Stromal cell of bone marrow (primary cell): ENCODE measurements at regions not wholly inside any gene's neighbourhood (a gene's known extent, or its start where the extent isn't known, plus 50 kb on each side); places are given as distances from the start of the nearest gene placed in this dataset.

ENCODE experiments used
- DNase-seq: peaks from one replicate; pipeline ENCODE4 v3.0.0-alpha.2; 2012; ENCODE audit warnings: low read depth

- DNase-seq = no peak
Measured at GRCh38 chr1:170864876-170865538, 70.3 kb upstream of the MROH9 start.

GRCh38 chr1:170866646-170867045 is 68.7 kb upstream of the MROH9 start:
- no peak for DNase-seq

- DNase-seq = no peak
Measured at GRCh38 chr1:170871868-170872267, 63.5 kb upstream of the MROH9 start.

- no peak for DNase-seq
Measured at GRCh38 chr1:170872663-170873062, 62.7 kb upstream of the MROH9 start.

GRCh38 chr1:170874671-170875070 is 60.7 kb upstream of the MROH9 start:
- no peak for DNase-seq

GRCh38 chr1:170881268-170882265 is 53.8 kb upstream of the MROH9 start:
- DNase-seq = peak; percentile 55
